OCI-LY7 (cell line): ENCODE measurements at regions not wholly inside any gene's neighbourhood (a gene's known extent, or its start where the extent isn't known, plus 50 kb on each side); places are given as distances from the start of the nearest gene placed in this dataset.

ENCODE experiments used
- BruUV-seq: library from RNA; stranded (reverse); fragments of 400-500 nt; replicated peaks from 2 replicates; lab custom pipeline; 2021; lab: Mats Ljungman, UMichigan
- CTCF ChIA-PET: fragments of 300-600 bp; sonication (Branson Sonifier 250); formaldehyde crosslinking; loops from one replicate; lab custom pipeline; 2022; ENCODE audit warnings: antibody characterized with exemption; ENCODE audit not compliant: unreplicated experiment; lab: Charles Lee
- POLR2A ChIA-PET: fragments of 300-600 bp; sonication (Branson Sonifier 250); formaldehyde crosslinking; loops from one replicate; lab custom pipeline; 2022; ENCODE audit warnings: antibody characterized with exemption; lab: Charles Lee
- DNase-seq: peaks from one replicate; pipeline ENCODE4 v3.0.0-alpha.2; 2015; ENCODE audit warnings: low spot score
- H2AFZ ChIP-seq: fragments of 200-600 bp; sonication (generic), shearing (Covaris generic); 2 replicates; pipeline ENCODE4 v1.6.1; 2014; ENCODE audit warnings: mild to moderate bottlenecking, antibody characterized with exemption, low read length, moderate library complexity
- H3K27ac ChIP-seq: fragments of 200-600 bp; sonication (generic); 2 replicates; pipeline ENCODE4 v1.5.1; 2014; ENCODE audit warnings: mixed run types, low read depth, mild to moderate bottlenecking, moderate library complexity, low read length, inconsistent platforms; ENCODE audit not compliant: poor library complexity, severe bottlenecking
- H3K36me3 ChIP-seq: fragments of 200-600 bp; sonication (generic); 2 replicates; pipeline ENCODE4 v1.6.1; 2014; ENCODE audit warnings: mild to moderate bottlenecking, antibody characterized with exemption, low read length, moderate library complexity, mixed read lengths; ENCODE audit not compliant: insufficient read depth
- H3K4me1 ChIP-seq: fragments of 200-600 bp; sonication (generic); 2 replicates; pipeline ENCODE4 v1.5.1; 2014; ENCODE audit warnings: mild to moderate bottlenecking, low read length; ENCODE audit not compliant: insufficient read depth, poor library complexity, severe bottlenecking
- H3K4me2 ChIP-seq: fragments of 200-600 bp; sonication (generic); 2 replicates; pipeline ENCODE4 v1.6.1; 2014; ENCODE audit warnings: mild to moderate bottlenecking, low read length
- H3K4me3 ChIP-seq: fragments of 200-600 bp; sonication (generic); 2 replicates; pipeline ENCODE4 v1.5.1; 2014; ENCODE audit warnings: mild to moderate bottlenecking, low read depth, low read length; ENCODE audit not compliant: poor library complexity, severe bottlenecking
- H3K79me2 ChIP-seq: fragments of 200-600 bp; sonication (generic); 2 replicates; pipeline ENCODE4 v1.6.1; 2016; ENCODE audit warnings: low read depth, mild to moderate bottlenecking, low read length, moderate library complexity, mixed read lengths; ENCODE audit not compliant: insufficient read depth
- H3K9me2 ChIP-seq: fragments of 200-600 bp; sonication (generic); 2 replicates; pipeline ENCODE4 v1.6.1; 2016; ENCODE audit warnings: mild to moderate bottlenecking, low read length, mixed read lengths; ENCODE audit not compliant: insufficient read depth
- H3K9me3 ChIP-seq: fragments of 200-600 bp; sonication (generic); 2 replicates; pipeline ENCODE4 v1.6.1; 2014; ENCODE audit warnings: mild to moderate bottlenecking, mixed run types, low read length, mixed read lengths
- H4K20me1 ChIP-seq: fragments of 200-600 bp; sonication (generic); 2 replicates; pipeline ENCODE4 v1.6.1; 2014; ENCODE audit warnings: mild to moderate bottlenecking, antibody characterized with exemption, low read length, moderate library complexity, mixed read lengths; ENCODE audit not compliant: insufficient read depth
- EZH2phosphoT487 ChIP-seq: fragments of 200-600 bp; sonication (generic); IDR thresholded peaks from 2 replicates; pipeline ENCODE4 v1.6.1; 2018; ENCODE audit warnings: low read depth, borderline replicate concordance, mild to moderate bottlenecking, mixed run types, antibody characterized with exemption, low read length, moderate library complexity, mixed read lengths
- intact Hi-C: fragments of 100-400 bp; cut with micrococcal nuclease; formaldehyde crosslinking; loops from one replicate; pipeline ENCODE4 v1.10.0; 2022; ENCODE audit not compliant: unreplicated experiment
- TF ChIP-seq, protein P1 (sequence below): fragments of 200-600 bp; sonication (generic); conservative IDR thresholded peaks from 2 replicates; pipeline ENCODE4 v1.5.1; 2014; ENCODE audit warnings: mild to moderate bottlenecking, antibody characterized with exemption, low read length, moderate library complexity, mixed read lengths

DNA sequence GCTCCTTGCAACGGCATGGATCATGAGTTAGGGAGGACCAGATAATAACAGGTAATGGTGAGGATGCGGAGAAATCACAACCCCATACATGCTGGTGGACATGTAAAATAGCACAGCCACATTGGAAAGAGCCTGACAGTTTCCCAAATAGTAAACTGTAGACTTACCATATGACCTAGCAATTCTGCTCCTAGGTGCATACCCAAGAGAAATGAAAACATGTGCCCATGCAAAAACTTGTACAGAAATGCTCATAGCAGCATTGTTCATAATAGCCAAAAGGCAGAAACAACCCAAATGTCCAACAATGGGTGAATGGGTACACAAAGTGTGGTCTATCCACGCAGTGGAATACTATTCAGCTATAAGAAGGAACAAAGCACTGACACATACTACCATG, 97.5 kb upstream of the VRK1 start:
- Histone ChIP-seq H3K36me3 (no peaks in the 10 kb centered on the region), H4K20me1 (no peaks in the 10 kb centered on the region), H3K4me3 (no peak overlapping the region), H3K79me2 (no peaks in the 10 kb centered on the region), H3K9me2 (no peaks in the 10 kb centered on the region), H3K9me3 (no peaks in the 10 kb centered on the region), H2AFZ (no peak overlapping the region), H3K27ac (no peak overlapping the region), H3K4me2 (no peak overlapping the region), H3K4me1 (no peaks in the 10 kb centered on the region)
- ChIA-PET POLR2A (no interaction called here), CTCF (no interaction called here)
- no peak for TF ChIP-seq EZH2phosphoT487
- TF ChIP-seq, protein P1, sequence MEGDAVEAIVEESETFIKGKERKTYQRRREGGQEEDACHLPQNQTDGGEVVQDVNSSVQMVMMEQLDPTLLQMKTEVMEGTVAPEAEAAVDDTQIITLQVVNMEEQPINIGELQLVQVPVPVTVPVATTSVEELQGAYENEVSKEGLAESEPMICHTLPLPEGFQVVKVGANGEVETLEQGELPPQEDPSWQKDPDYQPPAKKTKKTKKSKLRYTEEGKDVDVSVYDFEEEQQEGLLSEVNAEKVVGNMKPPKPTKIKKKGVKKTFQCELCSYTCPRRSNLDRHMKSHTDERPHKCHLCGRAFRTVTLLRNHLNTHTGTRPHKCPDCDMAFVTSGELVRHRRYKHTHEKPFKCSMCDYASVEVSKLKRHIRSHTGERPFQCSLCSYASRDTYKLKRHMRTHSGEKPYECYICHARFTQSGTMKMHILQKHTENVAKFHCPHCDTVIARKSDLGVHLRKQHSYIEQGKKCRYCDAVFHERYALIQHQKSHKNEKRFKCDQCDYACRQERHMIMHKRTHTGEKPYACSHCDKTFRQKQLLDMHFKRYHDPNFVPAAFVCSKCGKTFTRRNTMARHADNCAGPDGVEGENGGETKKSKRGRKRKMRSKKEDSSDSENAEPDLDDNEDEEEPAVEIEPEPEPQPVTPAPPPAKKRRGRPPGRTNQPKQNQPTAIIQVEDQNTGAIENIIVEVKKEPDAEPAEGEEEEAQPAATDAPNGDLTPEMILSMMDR: no peak
- no peak for DNase-seq
- no TSS peak for BruUV-seq
- intact Hi-C loops: no loop called here

DNA sequence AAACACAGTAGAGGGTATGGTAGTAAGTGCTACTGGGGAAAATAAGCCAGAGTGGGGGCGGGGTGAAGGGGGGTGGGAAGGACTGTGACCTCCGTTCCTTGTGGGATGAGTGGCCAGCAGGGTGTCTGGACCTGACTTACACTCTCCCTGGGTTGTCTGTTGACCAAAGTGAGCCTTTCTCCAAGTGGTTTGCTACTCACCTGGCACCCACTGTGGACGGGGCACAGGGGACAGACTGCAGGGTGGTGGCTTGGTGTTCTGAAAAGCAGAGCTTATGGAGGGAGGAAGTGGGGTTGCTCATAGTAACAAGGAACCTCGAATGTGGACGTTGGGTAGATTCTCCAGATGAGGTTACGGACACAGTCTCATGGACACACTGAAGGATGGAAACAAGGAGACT, 94.4 kb upstream of the VRK1 start:
- no peaks in the 10 kb centered on the region for H3K9me3 ChIP-seq
- H3K4me1 ChIP-seq: no peaks in the 10 kb centered on the region
- no peak overlapping the region for H3K27ac ChIP-seq
- intact Hi-C loops: no loop called here
- DNase-seq: no peak
- CTCF ChIA-PET: no interaction called here
- no peaks in the 10 kb centered on the region for H3K36me3 ChIP-seq
- TF ChIP-seq, protein P1: no peak
- TF ChIP-seq EZH2phosphoT487: no peak
- no peak overlapping the region for H3K4me3 ChIP-seq
- H4K20me1 ChIP-seq: no peaks in the 10 kb centered on the region
- H3K79me2 ChIP-seq: no peaks in the 10 kb centered on the region
- H3K4me2 ChIP-seq: no peak overlapping the region
- no peak overlapping the region for H2AFZ ChIP-seq
- H3K9me2 ChIP-seq: no peaks in the 10 kb centered on the region
- BruUV-seq: no TSS peak
- POLR2A ChIA-PET: no interaction called here

DNA sequence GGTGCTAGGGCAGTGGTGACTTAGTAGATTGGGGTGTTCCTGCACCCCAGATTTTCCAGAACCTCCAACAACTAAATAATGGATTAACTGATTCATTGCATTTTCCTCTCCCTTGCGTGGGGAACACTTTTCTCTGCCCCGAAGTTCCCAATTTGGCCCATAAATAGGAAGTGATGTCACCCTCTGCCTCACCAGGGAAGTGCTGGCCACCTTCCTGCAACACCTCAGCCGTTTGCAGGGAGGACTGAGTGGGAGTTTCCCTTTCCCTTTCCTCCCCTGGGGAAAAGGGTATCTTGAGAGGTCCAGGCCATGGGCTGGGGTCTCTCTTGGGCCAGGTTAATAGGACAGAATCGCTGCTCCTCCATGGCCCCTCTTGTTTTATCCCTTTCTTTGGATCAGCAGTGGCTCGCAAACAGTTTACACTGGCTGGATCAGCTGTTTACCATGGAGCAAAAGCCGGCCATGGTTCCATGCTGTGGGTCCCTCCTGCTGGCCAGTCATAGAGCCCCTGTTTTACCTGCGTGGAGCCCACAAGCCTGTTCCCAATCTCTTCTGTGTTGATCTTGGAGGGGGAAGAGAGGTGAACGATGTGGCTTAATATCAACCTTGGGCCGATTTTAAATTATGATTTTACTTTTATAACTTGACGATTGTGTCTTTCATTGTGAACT, 91.6 kb upstream of the VRK1 start:
- CTCF ChIA-PET: no interaction called here
- DNase-seq: no peak
- Histone ChIP-seq H2AFZ (no peak overlapping the region), H4K20me1 (no peaks in the 10 kb centered on the region), H3K4me3 (no peak overlapping the region), H3K36me3 (no peaks in the 10 kb centered on the region), H3K4me1 (no peaks in the 10 kb centered on the region), H3K79me2 (no peaks in the 10 kb centered on the region), H3K27ac (no peak overlapping the region), H3K9me2 (no peaks in the 10 kb centered on the region), H3K9me3 (no peaks in the 10 kb centered on the region), H3K4me2 (no peak overlapping the region)
- intact Hi-C loops: no loop called here
- TF ChIP-seq EZH2phosphoT487: no peak
- TF ChIP-seq, protein P1: no peak
- POLR2A ChIA-PET: no interaction called here
- no TSS peak for BruUV-seq
